ENCODE measurements at regions not wholly inside any gene's neighbourhood (a gene's known extent, or its start where the extent isn't known, plus 50 kb on each side); places are given as distances from the start of the nearest gene placed in this dataset.

GRCh38 chr1:215476541-215476940, 90.6 kb upstream of the KCTD3 start:
- Histone ChIP-seq H3K4me1 (ENCODE audit: control insufficient read depth, insufficient read depth, low read length) (no peaks in the 10 kb centered on the region), H2AFZ (ENCODE audit: control insufficient read depth, low read depth, low read length) (no peak overlapping the region), H3K9me3 (replicated peaks; ENCODE audit: control insufficient read depth, insufficient read depth, low read length) (no peaks in the 10 kb centered on the region), H3K4me3 (no peak overlapping the region), H3K79me2 (ENCODE audit: control insufficient read depth, insufficient read depth, low read length) (no peaks in the 10 kb centered on the region), H3K36me3 (ENCODE audit: control insufficient read depth in 2 of 2, insufficient read depth in 2 of 2, low read length in 1 of 2) (no peaks in the 10 kb centered on the region), H3K9ac (ENCODE audit: control insufficient read depth, insufficient read depth, low read length) (no peak overlapping the region), H3K27ac (ENCODE audit: control insufficient read depth, insufficient read depth) (no peak overlapping the region), H3K27me3 (replicated peaks in 1 of 2; ENCODE audit: control insufficient read depth in 2 of 2, insufficient read depth in 2 of 2, low read length in 1 of 2) (no peaks in the 10 kb centered on the region), H4K20me1 (ENCODE audit: control insufficient read depth, insufficient read depth) (no peaks in the 10 kb centered on the region), H3K4me2 (ENCODE audit: control insufficient read depth, insufficient read depth) (no peak overlapping the region)
- no peak for FAIRE-seq
- SMC1A ChIA-PET (ENCODE audit: uncharacterized antibody, unreplicated experiment): no interaction called here
- RAD21 ChIA-PET (ENCODE audit: unreplicated experiment): no interaction called here
- TF ChIP-seq CBX3 (IDR thresholded peaks at IDR 0.05; ENCODE audit: borderline replicate concordance, low read depth) (no peak), RAD51 (IDR thresholded peaks at IDR 0.05) (no peak), REST (IDR thresholded peaks at IDR 0.05; ENCODE audit: low read depth, low read length) (no peak), FOXM1 (IDR thresholded peaks at IDR 0.05; ENCODE audit: low read depth, low read length) (no peak), KAT2A (conservative IDR thresholded peaks at IDR 0.05; ENCODE audit: control insufficient read depth, low read depth, low read length) (no peak), NBN (IDR thresholded peaks at IDR 0.05) (no peak), ZNF217 (IDR thresholded peaks at IDR 0.05) (no peak), EZH2 (IDR thresholded peaks at IDR 0.05; ENCODE audit: borderline replicate concordance, control insufficient read depth, low read depth, low read length) (no peak), E2F4 (IDR thresholded peaks at IDR 0.05; ENCODE audit: low read depth, low read length) (no peak), PBX3 (IDR thresholded peaks at IDR 0.05; ENCODE audit: insufficient replicate concordance, low read depth, low read length) (no peak)
- no peak for ATAC-seq
- CTCF ChIA-PET: no interaction called here
- in situ Hi-C loops (cut with MboI): no loop called here
- no TSS peak for BruUV-seq (replicated peaks)
- POLR2A ChIA-PET: no interaction called here
- DNase-seq (ENCODE audit: low read depth, low spot score): no peak
- intact Hi-C loops (cut with micrococcal nuclease; ENCODE audit: unreplicated experiment): no loop called here
